Left lung (tissue), 4 donors: ENCODE measurements at regions not wholly inside any gene's neighbourhood (a gene's known extent, or its start where the extent isn't known, plus 50 kb on each side); places are given as distances from the start of the nearest gene placed in this dataset.
A peak's percentile ranks its signal among the peaks of the same experiment; 100 is the strongest.

Experiments
- ATAC-seq: fragments of 200-7000 bp; cut with Tn5 transposase; one replicate; pipeline ENCODE4 v1.9.1; 2020; ENCODE audit warnings: moderate library complexity
- DNase-seq, 4 donors: peaks; one replicate each; pipeline ENCODE4 v3.0.0-alpha.2; 2013 to 2020
- H3K27ac ChIP-seq, 2 donors: fragments of 200-600 bp; sonication (generic) in 1 of 2; one replicate each; pipeline versions ENCODE4 v1.5.0 to v1.8.0; 2020 to 2021
- H3K27me3 ChIP-seq, 2 donors: fragments of 200-600 bp; sonication (generic) in 1 of 2; one replicate each; pipeline versions ENCODE4 v1.5.0 to v1.8.0; 2020 to 2021
- H3K36me3 ChIP-seq, 2 donors: fragments of 200-600 bp; sonication (generic) in 1 of 2; one replicate each; pipeline versions ENCODE4 v1.5.0 to v1.8.0; 2020 to 2021
- H3K4me1 ChIP-seq, 2 donors: fragments of 200-600 bp; one replicate each; pipeline ENCODE4 v1.8.0; 2021
- H3K4me3 ChIP-seq, 2 donors: fragments of 200-600 bp; sonication (generic) in 1 of 2; one replicate each; pipeline versions ENCODE4 v1.5.0 to v1.8.0; 2020 to 2021; ENCODE audit warnings: mild to moderate bottlenecking in 1 of 2
- H3K9me3 ChIP-seq, 2 donors: fragments of 200-600 bp; sonication (generic) in 1 of 2; one replicate each; pipeline versions ENCODE4 v1.5.0 to v1.8.0; 2020 to 2021
- intact Hi-C, 2 donors: fragments of 100-400 bp; cut with DNase I; formaldehyde crosslinking; loops; one replicate each; pipeline versions ENCODE4 v1.11.2 to v1.14.2; 2022
- TF ChIP-seq, protein P1 (sequence below), 2 donors: fragments of 200-600 bp; sonication (generic) in 1 of 2; IDR thresholded peaks; one replicate each; pipeline versions ENCODE4 v1.5.0 to v1.8.0; 2021; ENCODE audit warnings: antibody characterized with exemption in 2 of 2
- donor health status: DM: no; HTN: yes; CAD: no.
- donor health status: DM: no; HTN: no; CAD: no.

DNA sequence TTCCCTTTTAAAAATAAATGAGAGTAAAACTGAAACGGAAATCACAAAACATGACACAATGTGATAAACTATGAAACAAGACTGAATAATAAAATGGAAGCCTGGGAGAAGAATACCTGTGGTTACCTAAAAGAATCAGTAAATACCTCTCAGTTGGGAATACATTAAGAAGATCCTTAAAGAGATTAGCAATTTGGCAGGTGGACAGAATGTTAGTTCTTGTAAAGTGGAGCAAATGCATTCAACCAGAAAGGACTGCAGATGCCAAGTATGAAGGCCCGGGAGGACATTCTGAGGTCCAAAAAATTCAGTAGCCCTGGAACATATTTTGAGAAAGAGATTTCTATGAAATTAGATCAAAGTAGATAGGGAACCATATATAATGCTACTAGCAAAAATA lies 861.3 kb upstream of the SEL1L start:
- no peak for ATAC-seq

GRCh38 chr14:82398256-82398655 lies 864.6 kb upstream of the SEL1L start:
- Histone ChIP-seq H3K4me1 (no peaks in the 10 kb centered on the region), H3K4me3 (no peak overlapping the region), H3K9me3 (no peaks in the 10 kb centered on the region), H3K27ac (no peak overlapping the region), H3K36me3 (no peaks in the 10 kb centered on the region), H3K27me3 (no peaks in the 10 kb centered on the region)
- DNase-seq (peak in 2 of 4 donors; percentile 33 to 44), ATAC-seq (no peak)
- intact Hi-C loops, result no loop called here
- TF ChIP-seq, protein P1, sequence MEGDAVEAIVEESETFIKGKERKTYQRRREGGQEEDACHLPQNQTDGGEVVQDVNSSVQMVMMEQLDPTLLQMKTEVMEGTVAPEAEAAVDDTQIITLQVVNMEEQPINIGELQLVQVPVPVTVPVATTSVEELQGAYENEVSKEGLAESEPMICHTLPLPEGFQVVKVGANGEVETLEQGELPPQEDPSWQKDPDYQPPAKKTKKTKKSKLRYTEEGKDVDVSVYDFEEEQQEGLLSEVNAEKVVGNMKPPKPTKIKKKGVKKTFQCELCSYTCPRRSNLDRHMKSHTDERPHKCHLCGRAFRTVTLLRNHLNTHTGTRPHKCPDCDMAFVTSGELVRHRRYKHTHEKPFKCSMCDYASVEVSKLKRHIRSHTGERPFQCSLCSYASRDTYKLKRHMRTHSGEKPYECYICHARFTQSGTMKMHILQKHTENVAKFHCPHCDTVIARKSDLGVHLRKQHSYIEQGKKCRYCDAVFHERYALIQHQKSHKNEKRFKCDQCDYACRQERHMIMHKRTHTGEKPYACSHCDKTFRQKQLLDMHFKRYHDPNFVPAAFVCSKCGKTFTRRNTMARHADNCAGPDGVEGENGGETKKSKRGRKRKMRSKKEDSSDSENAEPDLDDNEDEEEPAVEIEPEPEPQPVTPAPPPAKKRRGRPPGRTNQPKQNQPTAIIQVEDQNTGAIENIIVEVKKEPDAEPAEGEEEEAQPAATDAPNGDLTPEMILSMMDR (IDR thresholded peaks at IDR 0.05), result no peak

More for the DNA sequence above, 861.3 kb upstream of the SEL1L start:
- TF ChIP-seq, protein P1 (IDR thresholded peaks at IDR 0.05), result no peak
- no peaks in the 10 kb centered on the region for H3K4me1 ChIP-seq
- intact Hi-C loops, result no loop called here
- no peak for DNase-seq
- H3K9me3 ChIP-seq, result no peaks in the 10 kb centered on the region
- no peak overlapping the region for H3K4me3 ChIP-seq
- no peaks in the 10 kb centered on the region for H3K36me3 ChIP-seq
- no peaks in the 10 kb centered on the region for H3K27me3 ChIP-seq
- no peak overlapping the region for H3K27ac ChIP-seq

GRCh38 chr14:82403987-82404386 lies 870.3 kb upstream of the SEL1L start:
- intact Hi-C loops, result no loop called here
- Histone ChIP-seq H3K4me3 (no peak overlapping the region), H3K27me3 (no peaks in the 10 kb centered on the region), H3K4me1 (no peaks in the 10 kb centered on the region), H3K36me3 (no peaks in the 10 kb centered on the region), H3K9me3 (no peaks in the 10 kb centered on the region), H3K27ac (no peak overlapping the region)
- DNase-seq (no peak), ATAC-seq (peak; percentile 34)
- TF ChIP-seq, protein P1 (IDR thresholded peaks at IDR 0.05), result no peak

- no peak overlapping the region for H3K27ac ChIP-seq
- H3K4me1 ChIP-seq, result no peaks in the 10 kb centered on the region
- no peak for ATAC-seq
- H3K9me3 ChIP-seq, result no peaks in the 10 kb centered on the region
- H3K27me3 ChIP-seq, result no peaks in the 10 kb centered on the region
- intact Hi-C loops, result no loop called here
- no peak overlapping the region for H3K4me3 ChIP-seq
- TF ChIP-seq, protein P1 (IDR thresholded peaks at IDR 0.05), result no peak
- no peaks in the 10 kb centered on the region for H3K36me3 ChIP-seq
- peak in 1 of 4 donors; percentile 6 for DNase-seq
Measured at GRCh38 chr14:82410064-82410463, 876.4 kb upstream of the SEL1L start.

- no peak overlapping the region for H3K27ac ChIP-seq
- H3K4me1 ChIP-seq, result no peaks in the 10 kb centered on the region
- ATAC-seq, result no peak
- no peaks in the 10 kb centered on the region for H3K27me3 ChIP-seq
- TF ChIP-seq, protein P1 (IDR thresholded peaks at IDR 0.05), result no peak
- intact Hi-C loops, result no loop called here
- peaks cover 0 to 2% of the 10 kb centered on the region in 2 donors for H3K9me3 ChIP-seq
- no peak overlapping the region for H3K4me3 ChIP-seq
- DNase-seq, result no peak
- no peaks in the 10 kb centered on the region for H3K36me3 ChIP-seq
Measured at GRCh38 chr14:82411298-82411697, 877.6 kb upstream of the SEL1L start.
